Endothelial cell of umbilical vein (primary cell): ENCODE measurements at regions not wholly inside any gene's neighbourhood (a gene's known extent, or its start where the extent isn't known, plus 50 kb on each side); places are given as distances from the start of the nearest gene placed in this dataset.

Experiments
- EZH2 ChIP-seq: IDR thresholded peaks from 2 replicates; pipeline ENCODE4 v1.6.1; 2012; ENCODE audit warnings: borderline replicate concordance, low read depth, mild to moderate bottlenecking, moderate library complexity, low read length, inconsistent platforms; ENCODE audit not compliant: severe bottlenecking
- JUN ChIP-seq: IDR thresholded peaks from 2 replicates; pipeline ENCODE4 v1.6.1; 2011; ENCODE audit warnings: borderline replicate concordance, low read depth; ENCODE audit not compliant: insufficient read length, insufficient read depth
- POLR2A ChIP-seq: IDR thresholded peaks from 2 replicates; pipeline ENCODE4 v1.6.1; 2012; ENCODE audit warnings: low read depth, mild to moderate bottlenecking, control low read depth, low read length
- POLR2AphosphoS5 ChIP-seq: IDR thresholded peaks from 2 replicates; pipeline ENCODE4 v1.6.1; 2012; ENCODE audit warnings: low read depth, mild to moderate bottlenecking, control low read depth, low read length, moderate library complexity; ENCODE audit not compliant: insufficient read depth
- TF ChIP-seq, protein P1 (sequence below), 2 donors: IDR thresholded peaks; 1 replicate in 1 of 2; 2 replicates in 1 of 2; pipeline ENCODE4 v1.5.1; 2011; ENCODE audit warnings: low read length in 2 of 2, mild to moderate bottlenecking in 2 of 2, moderate library complexity in 2 of 2, control low read depth in 1 of 2, inconsistent platforms in 1 of 2, low read depth in 1 of 2; ENCODE audit not compliant: insufficient read depth in 1 of 2; ENCODE audit errors: extremely low read depth in 1 of 2

DNA sequence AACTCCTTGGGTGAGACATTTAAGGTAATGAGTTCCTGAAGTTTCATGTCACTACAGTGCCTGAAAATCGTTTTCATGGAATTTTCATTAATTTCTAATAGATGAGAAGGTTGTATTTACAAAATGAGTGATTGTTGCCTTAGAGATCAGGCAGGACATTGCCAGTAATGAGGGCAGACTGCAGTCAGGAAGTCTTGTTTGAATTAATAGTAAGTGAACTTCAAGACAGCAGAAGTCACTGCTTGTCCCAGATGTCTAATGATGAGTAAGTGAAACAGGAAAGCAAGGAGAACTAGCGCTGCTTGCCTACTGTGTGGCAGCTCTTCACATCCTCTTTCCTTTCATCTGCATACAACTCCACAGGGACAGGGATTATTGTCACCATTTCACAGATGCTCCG is 237.4 kb downstream of the BAMBI start:
- TF ChIP-seq, protein P1, sequence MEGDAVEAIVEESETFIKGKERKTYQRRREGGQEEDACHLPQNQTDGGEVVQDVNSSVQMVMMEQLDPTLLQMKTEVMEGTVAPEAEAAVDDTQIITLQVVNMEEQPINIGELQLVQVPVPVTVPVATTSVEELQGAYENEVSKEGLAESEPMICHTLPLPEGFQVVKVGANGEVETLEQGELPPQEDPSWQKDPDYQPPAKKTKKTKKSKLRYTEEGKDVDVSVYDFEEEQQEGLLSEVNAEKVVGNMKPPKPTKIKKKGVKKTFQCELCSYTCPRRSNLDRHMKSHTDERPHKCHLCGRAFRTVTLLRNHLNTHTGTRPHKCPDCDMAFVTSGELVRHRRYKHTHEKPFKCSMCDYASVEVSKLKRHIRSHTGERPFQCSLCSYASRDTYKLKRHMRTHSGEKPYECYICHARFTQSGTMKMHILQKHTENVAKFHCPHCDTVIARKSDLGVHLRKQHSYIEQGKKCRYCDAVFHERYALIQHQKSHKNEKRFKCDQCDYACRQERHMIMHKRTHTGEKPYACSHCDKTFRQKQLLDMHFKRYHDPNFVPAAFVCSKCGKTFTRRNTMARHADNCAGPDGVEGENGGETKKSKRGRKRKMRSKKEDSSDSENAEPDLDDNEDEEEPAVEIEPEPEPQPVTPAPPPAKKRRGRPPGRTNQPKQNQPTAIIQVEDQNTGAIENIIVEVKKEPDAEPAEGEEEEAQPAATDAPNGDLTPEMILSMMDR (IDR thresholded peaks at IDR 0.05; ENCODE audit: extremely low read depth in 1 of 2, insufficient read depth in 1 of 2, low read depth in 1 of 2, low read length in 2 of 2): no peak
- TF ChIP-seq EZH2: no peak
- TF ChIP-seq POLR2A: no peak
- TF ChIP-seq POLR2AphosphoS5: no peak
- no peak for TF ChIP-seq JUN
